ENCODE measurements at regions not wholly inside any gene's neighbourhood (a gene's known extent, or its start where the extent isn't known, plus 50 kb on each side); places are given as distances from the start of the nearest gene placed in this dataset.

- TF ChIP-seq CTCF (IDR thresholded peaks at IDR 0.05) (no peak), EZH2 (IDR thresholded peaks at IDR 0.05) (no peak), EZH2phosphoT487 (IDR thresholded peaks at IDR 0.05) (no peak)
These were observed 93.3 kb upstream of the NAP1L1 start for GRCh38 chr12:76177821-76178220.
